SU-DHL-6 (cell line): ENCODE measurements at regions not wholly inside any gene's neighbourhood (a gene's known extent, or its start where the extent isn't known, plus 50 kb on each side); places are given as distances from the start of the nearest gene placed in this dataset.

ENCODE experiments used
- H2AFZ ChIP-seq: fragments of 200-600 bp; sonication (generic); 2 replicates; pipeline ENCODE4 v1.6.1; 2014; ENCODE audit warnings: low read depth, mild to moderate bottlenecking, moderate library complexity, mixed read lengths, antibody characterized with exemption, low read length; ENCODE audit not compliant: severe bottlenecking
- H3F3A ChIP-seq: fragments of 200-600 bp; shearing (Covaris generic); 2 replicates; pipeline ENCODE4 v1.6.0; 2016; ENCODE audit warnings: antibody characterized with exemption, mild to moderate bottlenecking; ENCODE audit not compliant: insufficient read depth
- H3K27ac ChIP-seq: fragments of 200-600 bp; sonication (generic); 2 replicates; pipeline ENCODE4 v1.5.1; 2016; ENCODE audit warnings: low read depth, mild to moderate bottlenecking, low read length, moderate library complexity, mixed read lengths
- H3K27me3 ChIP-seq: fragments of 200-600 bp; sonication (generic), shearing (Covaris generic); 2 replicates; pipeline ENCODE4 v1.6.0; 2014; ENCODE audit warnings: mild to moderate bottlenecking, low read length
- H3K36me3 ChIP-seq: fragments of 200-600 bp; sonication (generic); 2 replicates; pipeline ENCODE4 v1.6.1; 2014; ENCODE audit warnings: mild to moderate bottlenecking, low read length, mixed read lengths
- H3K4me2 ChIP-seq: fragments of 300-600, 200-600 bp; shearing (Covaris generic), sonication (generic); 2 replicates; pipeline ENCODE4 v1.6.0; 2014; ENCODE audit warnings: low read length, low read depth, mild to moderate bottlenecking; ENCODE audit not compliant: poor library complexity, severe bottlenecking
- H3K4me3 ChIP-seq: fragments of 200-600 bp; sonication (generic); 2 replicates; pipeline ENCODE4 v1.5.1; 2014; ENCODE audit warnings: antibody characterized with exemption, low read length, mild to moderate bottlenecking, mixed read lengths; ENCODE audit not compliant: insufficient read depth, poor library complexity, severe bottlenecking
- H3K79me2 ChIP-seq: fragments of 200-600 bp; sonication (generic); 2 replicates; pipeline ENCODE4 v1.6.1; 2014; ENCODE audit warnings: mild to moderate bottlenecking, low read length, moderate library complexity; ENCODE audit not compliant: insufficient read depth
- H3K9ac ChIP-seq: fragments of 200-600 bp; sonication (generic); 2 replicates; pipeline ENCODE4 v1.7.0; 2014; ENCODE audit warnings: mild to moderate bottlenecking, low read length
- H3K9me2 ChIP-seq: fragments of 200-600 bp; sonication (generic); replicated peaks from 2 replicates; pipeline ENCODE4 v1.6.1; 2014; ENCODE audit warnings: low read length; ENCODE audit not compliant: insufficient read depth
- H3K9me3 ChIP-seq: fragments of 200-600 bp; sonication (generic); 2 replicates; pipeline ENCODE4 v1.6.1; 2014; ENCODE audit warnings: low read length, mixed read lengths; ENCODE audit not compliant: insufficient read depth
- H4K20me1 ChIP-seq: fragments of 200-600 bp; sonication (generic); 2 replicates; pipeline ENCODE4 v1.6.1; 2014; ENCODE audit warnings: low read depth, mild to moderate bottlenecking, antibody characterized with exemption, low read length, moderate library complexity, mixed read lengths
- EZH2phosphoT487 ChIP-seq: fragments of 200-600 bp; sonication (generic), shearing (Covaris generic); conservative IDR thresholded peaks from 2 replicates; pipeline ENCODE4 v1.6.1; 2018; ENCODE audit warnings: mild to moderate bottlenecking, antibody characterized with exemption, low read length, moderate library complexity, mixed read lengths
- TF ChIP-seq, protein P1 (sequence below): fragments of 200-600 bp; sonication (generic); IDR thresholded peaks from one replicate; pipeline ENCODE4 v1.5.1; 2017; ENCODE audit warnings: antibody characterized with exemption, mild to moderate bottlenecking, low read length, moderate library complexity; ENCODE audit not compliant: insufficient read depth, poor library complexity, severe bottlenecking

DNA sequence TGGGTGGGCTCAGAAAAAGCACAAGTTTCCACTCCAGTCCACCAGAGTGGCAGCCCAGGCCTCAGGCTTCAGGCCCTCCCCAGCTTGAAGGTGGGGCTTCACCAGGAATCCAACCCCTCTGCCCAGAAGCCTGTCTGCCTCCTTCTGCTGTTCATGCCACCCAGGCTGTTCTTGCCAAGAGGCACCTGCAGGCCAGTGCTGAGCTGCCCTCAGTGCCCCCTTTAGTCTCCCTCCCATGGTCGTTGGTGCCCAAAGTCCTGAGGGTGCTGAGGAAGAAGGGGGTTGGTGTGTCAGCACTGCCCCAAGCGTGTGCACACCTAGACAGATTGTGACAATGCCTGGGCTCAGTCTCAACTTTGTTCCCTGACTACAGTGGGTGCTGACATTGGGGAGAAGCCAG, 475.3 kb downstream of the EPHA5 start:
- H3K9me2 ChIP-seq: no peaks in the 10 kb centered on the region
- H3K79me2 ChIP-seq: no peaks in the 10 kb centered on the region
- no peak for TF ChIP-seq EZH2phosphoT487
- TF ChIP-seq, protein P1, sequence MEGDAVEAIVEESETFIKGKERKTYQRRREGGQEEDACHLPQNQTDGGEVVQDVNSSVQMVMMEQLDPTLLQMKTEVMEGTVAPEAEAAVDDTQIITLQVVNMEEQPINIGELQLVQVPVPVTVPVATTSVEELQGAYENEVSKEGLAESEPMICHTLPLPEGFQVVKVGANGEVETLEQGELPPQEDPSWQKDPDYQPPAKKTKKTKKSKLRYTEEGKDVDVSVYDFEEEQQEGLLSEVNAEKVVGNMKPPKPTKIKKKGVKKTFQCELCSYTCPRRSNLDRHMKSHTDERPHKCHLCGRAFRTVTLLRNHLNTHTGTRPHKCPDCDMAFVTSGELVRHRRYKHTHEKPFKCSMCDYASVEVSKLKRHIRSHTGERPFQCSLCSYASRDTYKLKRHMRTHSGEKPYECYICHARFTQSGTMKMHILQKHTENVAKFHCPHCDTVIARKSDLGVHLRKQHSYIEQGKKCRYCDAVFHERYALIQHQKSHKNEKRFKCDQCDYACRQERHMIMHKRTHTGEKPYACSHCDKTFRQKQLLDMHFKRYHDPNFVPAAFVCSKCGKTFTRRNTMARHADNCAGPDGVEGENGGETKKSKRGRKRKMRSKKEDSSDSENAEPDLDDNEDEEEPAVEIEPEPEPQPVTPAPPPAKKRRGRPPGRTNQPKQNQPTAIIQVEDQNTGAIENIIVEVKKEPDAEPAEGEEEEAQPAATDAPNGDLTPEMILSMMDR: no peak
- no peaks in the 10 kb centered on the region for H3F3A ChIP-seq
- no peak overlapping the region for H3K4me2 ChIP-seq
- H3K27me3 ChIP-seq: no peaks in the 10 kb centered on the region
- no peak overlapping the region for H2AFZ ChIP-seq
- H4K20me1 ChIP-seq: no peaks in the 10 kb centered on the region
- no peak overlapping the region for H3K27ac ChIP-seq
- H3K36me3 ChIP-seq: no peaks in the 10 kb centered on the region
- H3K9ac ChIP-seq: no peak overlapping the region
- H3K4me3 ChIP-seq: no peak overlapping the region
- H3K9me3 ChIP-seq: no peaks in the 10 kb centered on the region

DNA sequence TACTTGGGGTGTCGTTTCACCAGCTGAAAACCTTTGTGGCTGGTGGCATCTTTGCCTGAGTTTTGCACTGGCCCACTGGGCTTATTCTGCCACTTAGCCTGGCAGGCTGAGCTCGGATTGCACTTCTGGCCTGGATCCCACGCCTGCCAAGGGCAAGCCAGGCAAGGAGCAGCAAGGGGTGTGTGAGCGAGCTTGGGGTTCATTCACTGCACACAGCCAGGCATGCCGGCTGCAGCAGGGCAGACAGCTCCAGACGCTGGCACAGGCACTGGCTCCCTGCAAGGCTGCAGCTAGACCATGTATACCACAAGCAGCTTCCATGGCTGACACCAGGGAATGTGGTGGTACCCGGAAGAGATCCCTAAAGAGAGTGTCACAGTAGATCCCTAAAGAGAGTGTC, 476.3 kb downstream of the EPHA5 start:
- Histone ChIP-seq H3K79me2 (no peaks in the 10 kb centered on the region), H3K9me2 (no peaks in the 10 kb centered on the region), H3K4me3 (no peak overlapping the region), H2AFZ (no peak overlapping the region), H3K9ac (no peak overlapping the region), H4K20me1 (no peaks in the 10 kb centered on the region), H3K27me3 (no peaks in the 10 kb centered on the region), H3K36me3 (no peaks in the 10 kb centered on the region), H3K4me2 (no peak overlapping the region), H3K9me3 (no peaks in the 10 kb centered on the region), H3K27ac (no peak overlapping the region), H3F3A (no peaks in the 10 kb centered on the region)
- TF ChIP-seq, protein P1: no peak
- no peak for TF ChIP-seq EZH2phosphoT487

GRCh38 chr4:65190780-65191179, 479.5 kb downstream of the EPHA5 start:
- Histone ChIP-seq H3K9ac (no peak overlapping the region), H3K4me3 (no peak overlapping the region), H4K20me1 (no peaks in the 10 kb centered on the region), H3K27ac (no peak overlapping the region), H3K9me2 (no peaks in the 10 kb centered on the region), H3K9me3 (no peaks in the 10 kb centered on the region), H3K79me2 (no peaks in the 10 kb centered on the region), H3K4me2 (no peak overlapping the region), H3K27me3 (no peaks in the 10 kb centered on the region), H3F3A (no peaks in the 10 kb centered on the region), H3K36me3 (no peaks in the 10 kb centered on the region), H2AFZ (no peak overlapping the region)
- TF ChIP-seq, protein P1: no peak
- no peak for TF ChIP-seq EZH2phosphoT487

- Histone ChIP-seq H3K79me2 (no peaks in the 10 kb centered on the region), H3K9ac (no peak overlapping the region), H3K4me3 (no peak overlapping the region), H3K36me3 (no peaks in the 10 kb centered on the region), H2AFZ (no peak overlapping the region), H4K20me1 (no peaks in the 10 kb centered on the region), H3K27ac (no peak overlapping the region), H3F3A (no peaks in the 10 kb centered on the region), H3K9me2 (no peaks in the 10 kb centered on the region), H3K27me3 (no peaks in the 10 kb centered on the region), H3K4me2 (no peak overlapping the region), H3K9me3 (no peaks in the 10 kb centered on the region)
- no peak for TF ChIP-seq EZH2phosphoT487
- TF ChIP-seq, protein P1: no peak
These were observed 494.7 kb downstream of the EPHA5 start for GRCh38 chr4:65175585-65175984.
